NCI-H2196 (cell line): ENCODE measurements at regions not wholly inside any gene's neighbourhood (a gene's known extent, or its start where the extent isn't known, plus 50 kb on each side); places are given as distances from the start of the nearest gene placed in this dataset.
"Not testable (repeated sequence)": the region's sequence is repeated elsewhere in the genome, so short reads cannot be mapped to it uniquely, and the experiment has no call there.

ENCODE experiments used
- DNase-seq: peaks from one replicate; lab custom pipeline; 2025; ENCODE audit not compliant: unreplicated experiment; lab: John Stamatoyannopoulos, UW

- peak; percentile 28 for DNase-seq
Measured at GRCh38 chr9:97103613-97104383, 64.9 kb upstream of the CTSV start.

- not testable (repeated sequence) for DNase-seq
Measured at GRCh38 chr9:97099540-97099939, 60.6 kb upstream of the CTSV start.

- DNase-seq: no peak
Measured at GRCh38 chr9:97096793-97097192, 57.9 kb upstream of the CTSV start.

GRCh38 chr9:97089361-97089760 lies 50.4 kb upstream of the CTSV start:
- not testable (repeated sequence) for DNase-seq
